Mammary epithelial cell (primary cell): ENCODE measurements at regions not wholly inside any gene's neighbourhood (a gene's known extent, or its start where the extent isn't known, plus 50 kb on each side); places are given as distances from the start of the nearest gene placed in this dataset.

ENCODE experiments used
- CTCF ChIP-seq, 2 donors: IDR thresholded peaks in 1 of 2; conservative IDR thresholded peaks in 1 of 2; 2 replicates each; pipeline ENCODE4 v1.5.1; 2011 to 2012; ENCODE audit warnings: inconsistent platforms in 2 of 2, low read length in 2 of 2, mild to moderate bottlenecking in 2 of 2, control low read depth in 1 of 2, low read depth in 1 of 2; ENCODE audit not compliant: insufficient read depth in 1 of 2; ENCODE audit errors: extremely low read depth in 1 of 2
- EZH2 ChIP-seq: IDR thresholded peaks from 2 replicates; pipeline ENCODE4 v1.6.1; 2012; ENCODE audit warnings: low read length, inconsistent platforms, borderline replicate concordance

- TF ChIP-seq CTCF (conservative IDR thresholded peaks at IDR 0.05 in 1 of 2, IDR thresholded peaks at IDR 0.05 in 1 of 2; ENCODE audit: extremely low read depth in 1 of 2, insufficient read depth in 1 of 2, low read depth in 1 of 2, low read length in 2 of 2), result no peak
- TF ChIP-seq EZH2, result no peak
These were observed 403.4 kb downstream of the HDGFL1 start for GRCh38 chr6:22972771-22973170.
